ENCODE measurements at regions not wholly inside any gene's neighbourhood (a gene's known extent, or its start where the extent isn't known, plus 50 kb on each side); places are given as distances from the start of the nearest gene placed in this dataset.

DNA sequence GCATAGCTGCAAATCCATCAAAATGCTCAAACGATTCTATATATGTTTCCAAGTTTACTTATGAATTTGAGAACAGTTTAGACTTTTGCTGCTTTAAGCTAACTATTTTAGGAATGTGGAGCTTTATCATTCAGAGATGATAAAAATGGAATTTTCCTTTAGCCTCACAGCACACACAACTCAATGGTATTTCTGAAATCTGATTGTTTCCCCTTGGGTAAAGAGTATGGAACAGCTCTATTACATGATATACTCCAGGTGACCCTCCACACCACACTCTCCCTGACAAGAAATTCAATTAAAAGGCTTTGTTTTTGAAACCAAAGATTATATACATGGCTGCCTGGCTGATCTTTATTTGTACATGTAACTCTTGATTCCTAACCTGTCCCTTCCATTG is 120.0 kb downstream of the LUZP4 start:
- TF ChIP-seq, protein P1, sequence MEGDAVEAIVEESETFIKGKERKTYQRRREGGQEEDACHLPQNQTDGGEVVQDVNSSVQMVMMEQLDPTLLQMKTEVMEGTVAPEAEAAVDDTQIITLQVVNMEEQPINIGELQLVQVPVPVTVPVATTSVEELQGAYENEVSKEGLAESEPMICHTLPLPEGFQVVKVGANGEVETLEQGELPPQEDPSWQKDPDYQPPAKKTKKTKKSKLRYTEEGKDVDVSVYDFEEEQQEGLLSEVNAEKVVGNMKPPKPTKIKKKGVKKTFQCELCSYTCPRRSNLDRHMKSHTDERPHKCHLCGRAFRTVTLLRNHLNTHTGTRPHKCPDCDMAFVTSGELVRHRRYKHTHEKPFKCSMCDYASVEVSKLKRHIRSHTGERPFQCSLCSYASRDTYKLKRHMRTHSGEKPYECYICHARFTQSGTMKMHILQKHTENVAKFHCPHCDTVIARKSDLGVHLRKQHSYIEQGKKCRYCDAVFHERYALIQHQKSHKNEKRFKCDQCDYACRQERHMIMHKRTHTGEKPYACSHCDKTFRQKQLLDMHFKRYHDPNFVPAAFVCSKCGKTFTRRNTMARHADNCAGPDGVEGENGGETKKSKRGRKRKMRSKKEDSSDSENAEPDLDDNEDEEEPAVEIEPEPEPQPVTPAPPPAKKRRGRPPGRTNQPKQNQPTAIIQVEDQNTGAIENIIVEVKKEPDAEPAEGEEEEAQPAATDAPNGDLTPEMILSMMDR (IDR thresholded peaks at IDR 0.05; ENCODE audit: low read depth, low read length): no peak
- Histone ChIP-seq H3K27ac (ENCODE audit: low read length) (no peak overlapping the region), H3K27me3 (ENCODE audit: low read depth, low read length) (no peaks in the 10 kb centered on the region), H3K9me3 (ENCODE audit: insufficient read depth, low read length) (no peaks in the 10 kb centered on the region), H2AFZ (ENCODE audit: low read depth, low read length) (no peak overlapping the region), H3K4me3 (ENCODE audit: low read length) (no peak overlapping the region), H3K4me1 (ENCODE audit: low read length) (no peaks in the 10 kb centered on the region), H3K9ac (ENCODE audit: low read length) (no peak overlapping the region), H3K36me3 (replicated peaks; ENCODE audit: low read depth, low read length) (no peaks in the 10 kb centered on the region), H3K4me2 (ENCODE audit: low read length) (no peak overlapping the region), H3K79me2 (ENCODE audit: low read length) (no peaks in the 10 kb centered on the region), H4K20me1 (ENCODE audit: insufficient read depth, low read length) (no peaks in the 10 kb centered on the region)

- Histone ChIP-seq H3K4me1 (ENCODE audit: low read length) (no peaks in the 10 kb centered on the region), H3K9me3 (ENCODE audit: insufficient read depth, low read length) (no peaks in the 10 kb centered on the region), H4K20me1 (ENCODE audit: insufficient read depth, low read length) (no peaks in the 10 kb centered on the region), H3K27ac (ENCODE audit: low read length) (no peak overlapping the region), H3K36me3 (replicated peaks; ENCODE audit: low read depth, low read length) (no peaks in the 10 kb centered on the region), H3K4me2 (ENCODE audit: low read length) (no peak overlapping the region), H3K9ac (ENCODE audit: low read length) (no peak overlapping the region), H3K4me3 (ENCODE audit: low read length) (no peak overlapping the region), H3K79me2 (ENCODE audit: low read length) (no peaks in the 10 kb centered on the region), H3K27me3 (ENCODE audit: low read depth, low read length) (no peaks in the 10 kb centered on the region), H2AFZ (ENCODE audit: low read depth, low read length) (no peak overlapping the region)
- TF ChIP-seq EZH2phosphoT487 (IDR thresholded peaks at IDR 0.05; ENCODE audit: low read depth): no peak
These were observed 121.4 kb downstream of the LUZP4 start for GRCh38 chrX:115410731-115411428.

DNA sequence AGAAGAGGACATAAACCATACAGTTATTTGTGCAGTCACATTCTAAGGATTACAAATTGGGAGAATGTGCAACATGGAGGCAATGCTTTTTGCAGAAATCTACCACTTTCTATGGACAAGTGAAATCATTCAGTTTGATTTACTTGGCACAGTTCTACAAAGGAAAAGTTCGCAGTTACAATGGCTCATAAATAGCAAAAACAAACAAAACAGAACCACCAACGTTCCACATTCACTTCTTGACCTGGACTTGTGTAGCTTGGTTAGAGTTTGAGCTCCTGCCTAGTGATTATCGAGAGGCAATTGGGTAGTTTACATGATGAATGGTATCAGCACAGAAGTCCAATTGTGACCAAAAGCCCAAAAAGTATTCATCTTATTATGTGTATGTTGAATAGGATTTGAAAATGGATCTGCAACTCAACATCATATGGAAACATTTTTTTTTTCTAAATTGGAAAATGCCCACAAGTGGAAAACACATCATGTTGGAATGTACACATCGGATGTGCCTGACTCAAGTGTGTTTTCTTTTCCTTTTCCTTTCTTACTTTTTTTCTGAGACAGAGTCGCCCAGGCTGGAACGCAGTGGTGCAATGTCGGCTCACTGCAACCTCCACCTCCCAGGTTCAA is 123.8 kb downstream of the LUZP4 start:
- Histone ChIP-seq H3K36me3 (replicated peaks; ENCODE audit: low read depth, low read length) (no peaks in the 10 kb centered on the region), H3K4me3 (ENCODE audit: low read length) (no peak overlapping the region), H3K27ac (ENCODE audit: low read length) (no peak overlapping the region), H3K27me3 (ENCODE audit: low read depth, low read length) (no peaks in the 10 kb centered on the region), H3K79me2 (ENCODE audit: low read length) (no peaks in the 10 kb centered on the region), H3K4me2 (ENCODE audit: low read length) (no peak overlapping the region), H3K4me1 (ENCODE audit: low read length) (no peaks in the 10 kb centered on the region), H4K20me1 (ENCODE audit: insufficient read depth, low read length) (no peaks in the 10 kb centered on the region), H3K9ac (ENCODE audit: low read length) (no peak overlapping the region), H3K9me3 (ENCODE audit: insufficient read depth, low read length) (no peaks in the 10 kb centered on the region), H2AFZ (ENCODE audit: low read depth, low read length) (no peak overlapping the region)
- TF ChIP-seq, protein P1 (IDR thresholded peaks at IDR 0.05; ENCODE audit: low read depth, low read length): no peak
- no peak for TF ChIP-seq EZH2phosphoT487 (IDR thresholded peaks at IDR 0.05; ENCODE audit: low read depth)

- Histone ChIP-seq H3K4me2 (ENCODE audit: low read length) (no peak overlapping the region), H3K4me3 (ENCODE audit: low read length) (no peak overlapping the region), H3K36me3 (replicated peaks; ENCODE audit: low read depth, low read length) (no peaks in the 10 kb centered on the region), H3K27ac (ENCODE audit: low read length) (no peak overlapping the region), H3K27me3 (ENCODE audit: low read depth, low read length) (no peaks in the 10 kb centered on the region), H2AFZ (ENCODE audit: low read depth, low read length) (no peak overlapping the region), H3K9me3 (ENCODE audit: insufficient read depth, low read length) (no peaks in the 10 kb centered on the region), H3K4me1 (ENCODE audit: low read length) (no peaks in the 10 kb centered on the region), H3K79me2 (ENCODE audit: low read length) (no peaks in the 10 kb centered on the region), H3K9ac (ENCODE audit: low read length) (no peak overlapping the region), H4K20me1 (ENCODE audit: insufficient read depth, low read length) (no peaks in the 10 kb centered on the region)
- TF ChIP-seq EZH2phosphoT487 (IDR thresholded peaks at IDR 0.05; ENCODE audit: low read depth): no peak
- TF ChIP-seq, protein P1 (IDR thresholded peaks at IDR 0.05; ENCODE audit: low read depth, low read length): no peak
These were observed 129.6 kb downstream of the LUZP4 start for GRCh38 chrX:115419069-115419468.
